Peyer's patch (tissue), 4 donors: ENCODE measurements at regions not wholly inside any gene's neighbourhood (a gene's known extent, or its start where the extent isn't known, plus 50 kb on each side); places are given as distances from the start of the nearest gene placed in this dataset.

Source experiments
- DNase-seq, 3 donors: peaks; one replicate each; pipeline ENCODE4 v3.0.0-alpha.2; 2017 to 2019
- H3K27ac ChIP-seq, 4 donors: fragments of 200-600 bp; sonication (generic); one replicate each; pipeline ENCODE4 v1.5.1; 2016 to 2019
- H3K27me3 ChIP-seq, 2 donors: fragments of 200-600 bp; sonication (generic); one replicate each; pipeline ENCODE4 v1.5.1; 2019
- H3K36me3 ChIP-seq, 3 donors: fragments of 200-600 bp; sonication (generic); one replicate each; pipeline ENCODE4 v1.5.1; 2016 to 2019
- H3K4me1 ChIP-seq, 4 donors: fragments of 200-600 bp; sonication (generic); one replicate each; pipeline ENCODE4 v1.5.1; 2016 to 2019
- H3K4me3 ChIP-seq, 4 donors: fragments of 200-600 bp; sonication (generic); 1 replicate in 3 of 4; 2 replicates in 1 of 4; pipeline ENCODE4 v1.5.1; 2016 to 2019; ENCODE audit warnings: mild to moderate bottlenecking in 1 of 4
- H3K9me3 ChIP-seq, 4 donors: fragments of 200-600 bp; sonication (generic); one replicate each; pipeline ENCODE4 v1.5.1; 2016 to 2019; ENCODE audit warnings: mild to moderate bottlenecking in 1 of 4
- CTCF ChIP-seq, 6 experiments: fragments of 450-650 bp in 4 of 6; fragments of 200-600 bp in 2 of 6; sonication (generic) in 1 of 6; IDR thresholded peaks; one replicate each; pipeline ENCODE4 v1.5.1; 2017 to 2019; ENCODE audit warnings: antibody characterized with exemption in 6 of 6, mild to moderate bottlenecking in 3 of 6, moderate library complexity in 1 of 6
- POLR2A ChIP-seq, 2 donors: fragments of 450-650 bp; IDR thresholded peaks; one replicate each; pipeline ENCODE4 v1.5.1; 2017; ENCODE audit warnings: antibody characterized with exemption in 2 of 2, mild to moderate bottlenecking in 2 of 2, moderate library complexity in 2 of 2

DNA sequence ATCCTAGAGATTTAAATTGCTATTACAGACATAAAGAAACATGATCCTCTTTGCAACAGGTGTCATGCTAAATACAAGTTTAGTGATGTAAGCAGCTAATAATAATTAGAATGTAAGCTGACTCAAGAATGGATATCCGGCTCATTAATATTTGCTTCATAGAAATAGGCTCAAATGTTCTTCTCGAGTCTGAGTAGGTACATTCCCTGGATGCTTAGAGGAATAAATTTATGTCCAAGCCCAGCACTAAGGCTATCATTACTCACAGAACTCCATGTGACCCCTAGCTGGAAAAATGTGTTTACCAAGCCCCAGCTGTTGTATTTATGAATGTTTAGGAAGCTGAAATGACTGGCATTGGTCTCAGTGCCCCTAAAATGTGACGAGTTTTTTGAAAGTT, 87.6 kb upstream of the TSPAN7 start:
- Histone ChIP-seq H3K9me3 (no peaks in the 10 kb centered on the region), H3K27ac (no peak overlapping the region), H3K4me1 (no peaks in the 10 kb centered on the region), H3K4me3 (no peak overlapping the region), H3K36me3 (no peaks in the 10 kb centered on the region), H3K27me3 (no peaks in the 10 kb centered on the region)
- no peak for DNase-seq
- TF ChIP-seq CTCF (IDR thresholded peaks at IDR 0.05) (no peak), POLR2A (IDR thresholded peaks at IDR 0.05) (no peak)

DNA sequence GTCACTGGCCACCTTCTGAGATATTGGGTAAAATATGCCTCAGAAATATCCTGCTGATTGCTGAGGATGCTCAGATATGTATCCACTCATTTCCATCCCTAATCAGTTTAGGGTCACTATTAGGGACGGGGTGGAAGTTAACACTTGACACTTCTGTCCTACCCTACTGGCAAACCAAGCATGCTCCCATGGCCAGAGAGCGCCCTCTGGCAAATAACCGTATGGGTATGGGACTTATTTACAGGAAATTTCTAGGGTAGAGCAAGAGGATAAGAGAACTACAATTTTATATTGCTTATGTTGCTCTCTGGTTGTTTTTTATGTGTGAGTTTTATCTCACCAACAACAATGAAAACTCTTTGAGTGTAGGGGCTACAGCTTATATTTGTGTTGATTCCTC, 86.8 kb upstream of the TSPAN7 start:
- no peaks in the 10 kb centered on the region for H3K27me3 ChIP-seq
- no peak overlapping the region for H3K4me3 ChIP-seq
- no peaks in the 10 kb centered on the region for H3K9me3 ChIP-seq
- no peaks in the 10 kb centered on the region for H3K36me3 ChIP-seq
- DNase-seq, result no peak
- H3K4me1 ChIP-seq, result no peaks in the 10 kb centered on the region
- H3K27ac ChIP-seq, result no peak overlapping the region
- no peak for TF ChIP-seq POLR2A (IDR thresholded peaks at IDR 0.05)
- no peak for TF ChIP-seq CTCF (IDR thresholded peaks at IDR 0.05)

GRCh38 chrX:38482183-38482582, 79.2 kb upstream of the TSPAN7 start:
- TF ChIP-seq CTCF (IDR thresholded peaks at IDR 0.05) (no peak), POLR2A (IDR thresholded peaks at IDR 0.05) (no peak)
- Histone ChIP-seq H3K27ac (no peak overlapping the region), H3K4me1 (no peaks in the 10 kb centered on the region), H3K9me3 (no peaks in the 10 kb centered on the region), H3K4me3 (no peak overlapping the region), H3K27me3 (no peaks in the 10 kb centered on the region), H3K36me3 (no peaks in the 10 kb centered on the region)
- no peak for DNase-seq

GRCh38 chrX:38484607-38485498, 76.5 kb upstream of the TSPAN7 start:
- Histone ChIP-seq H3K4me3 (no peak overlapping the region), H3K27me3 (no peaks in the 10 kb centered on the region), H3K4me1 (no peaks in the 10 kb centered on the region), H3K36me3 (no peaks in the 10 kb centered on the region), H3K9me3 (no peaks in the 10 kb centered on the region), H3K27ac (no peak overlapping the region)
- TF ChIP-seq CTCF (IDR thresholded peaks at IDR 0.05), result no peak
- TF ChIP-seq POLR2A (IDR thresholded peaks at IDR 0.05), result no peak
- DNase-seq, result no peak

- H3K27me3 ChIP-seq, result no peaks in the 10 kb centered on the region
- DNase-seq, result no peak
Measured at GRCh38 chrX:38489341-38489740, 72.0 kb upstream of the TSPAN7 start.

More at GRCh38 chrX:38489341-38489740, 72.0 kb upstream of the TSPAN7 start:
- no peak overlapping the region for H3K27ac ChIP-seq
- no peaks in the 10 kb centered on the region for H3K36me3 ChIP-seq
- no peak for TF ChIP-seq POLR2A (IDR thresholded peaks at IDR 0.05)
- TF ChIP-seq CTCF (IDR thresholded peaks at IDR 0.05), result no peak
- no peaks in the 10 kb centered on the region for H3K4me1 ChIP-seq
- H3K9me3 ChIP-seq, result no peaks in the 10 kb centered on the region
- H3K4me3 ChIP-seq, result no peak overlapping the region
